Activated T-cell treated with anti-CD3 and anti-CD28 coated beads, Interleukin-2, amount 50 U/mL, for 72 hours (primary cell): ENCODE measurements at regions not wholly inside any gene's neighbourhood (a gene's known extent, or its start where the extent isn't known, plus 50 kb on each side); places are given as distances from the start of the nearest gene placed in this dataset.

Source experiments
- ATAC-seq, 2 donors: fragments of 150-1000 bp; cut with Tn5 transposase; replicated peaks in 1 of 2; 2 replicates each; pipeline ENCODE4 v1.10.0; 2021; ENCODE audit warnings: moderate library complexity in 2 of 2, mild to moderate bottlenecking in 1 of 2
- DNase-seq, 2 donors: peaks; one replicate each; pipeline ENCODE4 v3.0.0; 2021 to 2022; ENCODE audit warnings: mixed read lengths in 1 of 2
- H3K27ac Mint-ChIP-seq: one replicate; pipeline ENCODE4 v1.8.0; 2022; ENCODE audit warnings: mild to moderate bottlenecking, moderate library complexity, mixed read lengths
- H3K27me3 Mint-ChIP-seq: one replicate; pipeline ENCODE4 v1.8.0; 2022; ENCODE audit warnings: low read depth, mixed read lengths
- H3K36me3 Mint-ChIP-seq, 2 donors: one replicate each; pipeline ENCODE4 v1.8.0; 2022; ENCODE audit warnings: mixed read lengths in 2 of 2, mild to moderate bottlenecking in 1 of 2; ENCODE audit not compliant: insufficient read depth in 2 of 2
- H3K4me1 Mint-ChIP-seq: one replicate; pipeline ENCODE4 v1.8.0; 2022; ENCODE audit warnings: low read depth, mixed read lengths
- H3K4me3 Mint-ChIP-seq, 2 donors: one replicate each; pipeline ENCODE4 v1.8.0; 2022; ENCODE audit warnings: mild to moderate bottlenecking in 2 of 2, mixed read lengths in 2 of 2, moderate library complexity in 2 of 2
- H3K9me3 Mint-ChIP-seq, 2 donors: one replicate each; pipeline ENCODE4 v1.8.0; 2022; ENCODE audit warnings: mixed read lengths in 2 of 2

GRCh38 chr11:128209138-128209435 lies 378.3 kb downstream of the ETS1 start:
- DNase-seq (no peak), ATAC-seq (no peak)
- Mint-ChIP-seq H3K9me3 (peaks cover 10% of the 10 kb centered on the region in 2 donors), H3K36me3 (peaks cover 10 to 14% of the 10 kb centered on the region in 2 donors), H3K27me3 (no peaks in the 10 kb centered on the region), H3K27ac (no peak overlapping the region), H3K4me1 (peaks cover 35% of the 10 kb centered on the region), H3K4me3 (no peak overlapping the region)

GRCh38 chr11:128208329-128209137 lies 378.8 kb downstream of the ETS1 start:
- Mint-ChIP-seq H3K36me3 (peaks cover 8 to 10% of the 10 kb centered on the region in 2 donors), H3K27ac (peak overlapping the region; percentile 26), H3K27me3 (no peaks in the 10 kb centered on the region), H3K9me3 (peaks cover 7 to 8% of the 10 kb centered on the region in 2 donors), H3K4me3 (peak overlapping the region in 1 of 2 donors; percentile 21), H3K4me1 (peaks cover 35% of the 10 kb centered on the region)
- DNase-seq: no peak
- ATAC-seq: peak; percentile 85 to 88

- no peaks in the 10 kb centered on the region for H3K27me3 Mint-ChIP-seq
- H3K36me3 Mint-ChIP-seq: peaks cover 5 to 8% of the 10 kb centered on the region in 2 donors
- H3K4me1 Mint-ChIP-seq: peaks cover 35% of the 10 kb centered on the region
- peaks cover 7 to 8% of the 10 kb centered on the region in 2 donors for H3K9me3 Mint-ChIP-seq
- H3K4me3 Mint-ChIP-seq: peak overlapping the region in 1 of 2 donors; percentile 1
- ATAC-seq (peak in 1 of 2 donors; percentile 50), DNase-seq (no peak)
- H3K27ac Mint-ChIP-seq: no peak overlapping the region
Measured at GRCh38 chr11:128207861-128208321, 379.5 kb downstream of the ETS1 start.

DNA sequence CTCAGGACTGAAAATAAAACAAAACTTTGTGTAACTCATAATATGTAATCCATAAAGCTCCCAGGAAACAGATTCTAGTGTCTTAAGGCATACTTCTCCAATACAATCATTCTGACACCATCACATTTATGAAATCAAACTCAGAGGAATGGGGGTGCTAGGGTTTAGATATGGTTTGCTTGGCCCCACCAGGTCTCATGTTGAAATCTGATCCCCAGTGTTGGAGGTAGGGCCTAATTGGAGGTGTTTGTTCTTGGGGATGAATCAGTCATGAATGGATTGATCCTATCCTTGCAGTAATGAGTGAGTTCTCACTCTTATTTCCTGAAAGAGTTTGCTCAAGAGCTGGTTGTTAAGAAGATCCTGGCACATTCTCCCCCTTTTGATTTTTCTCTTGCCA lies 380.9 kb downstream of the ETS1 start:
- H3K9me3 Mint-ChIP-seq: peaks cover 7 to 8% of the 10 kb centered on the region in 2 donors
- no peak overlapping the region for H3K4me3 Mint-ChIP-seq
- H3K36me3 Mint-ChIP-seq: peaks cover 5 to 8% of the 10 kb centered on the region in 2 donors
- DNase-seq (no peak), ATAC-seq (no peak)
- H3K4me1 Mint-ChIP-seq: peaks cover 46% of the 10 kb centered on the region
- no peak overlapping the region for H3K27ac Mint-ChIP-seq
- no peaks in the 10 kb centered on the region for H3K27me3 Mint-ChIP-seq

DNA sequence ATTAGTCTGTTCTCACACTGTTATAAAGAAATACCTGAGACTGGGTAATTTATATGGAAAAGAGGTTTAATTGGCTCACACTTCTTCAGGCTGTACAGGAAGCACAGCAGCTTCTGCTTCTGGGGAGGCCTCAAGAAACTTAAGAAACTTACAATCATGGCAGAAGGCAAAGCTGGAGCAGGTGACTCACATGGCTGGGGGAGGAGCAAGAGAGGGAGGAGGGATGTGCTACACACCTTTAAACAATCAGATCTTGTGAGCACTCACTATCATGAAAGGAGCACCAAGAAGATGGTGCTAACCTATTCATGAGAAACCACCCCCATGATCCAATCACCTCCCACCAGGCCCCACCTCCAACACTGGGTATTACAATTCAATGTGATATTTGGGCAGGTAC lies 381.6 kb downstream of the ETS1 start:
- Mint-ChIP-seq H3K27me3 (no peaks in the 10 kb centered on the region), H3K4me1 (peaks cover 48% of the 10 kb centered on the region), H3K9me3 (peaks cover 7 to 8% of the 10 kb centered on the region in 2 donors), H3K27ac (no peak overlapping the region), H3K4me3 (no peak overlapping the region), H3K36me3 (peaks cover 5 to 8% of the 10 kb centered on the region in 2 donors)
- no peak for DNase-seq
- ATAC-seq: no peak

GRCh38 chr11:128204898-128205297 lies 382.5 kb downstream of the ETS1 start:
- ATAC-seq (no peak), DNase-seq (no peak)
- Mint-ChIP-seq H3K36me3 (peaks cover 5 to 8% of the 10 kb centered on the region in 2 donors), H3K4me3 (no peak overlapping the region), H3K4me1 (peaks cover 49% of the 10 kb centered on the region), H3K27me3 (no peaks in the 10 kb centered on the region), H3K9me3 (peaks cover 7 to 8% of the 10 kb centered on the region in 2 donors), H3K27ac (no peak overlapping the region)

DNA sequence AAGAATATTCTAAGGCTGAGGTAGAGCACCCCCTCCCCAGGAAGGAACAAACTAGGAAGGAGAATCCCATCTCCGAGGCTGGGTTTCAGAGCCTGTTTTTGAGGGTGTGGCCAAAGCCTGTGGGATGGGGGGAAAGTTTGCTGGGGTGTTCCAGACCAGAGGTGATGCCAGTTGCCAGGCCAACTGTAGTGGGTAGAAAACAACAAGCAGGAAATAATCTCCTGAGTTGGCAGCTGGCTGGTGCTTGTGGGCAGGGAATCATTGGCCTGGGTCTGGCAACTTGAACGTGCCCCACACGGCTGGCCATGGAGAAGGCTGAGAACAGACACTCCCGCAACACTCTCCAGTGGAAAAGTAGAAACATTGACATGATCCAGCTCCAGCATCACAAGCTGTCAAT lies 385.6 kb downstream of the ETS1 start:
- Mint-ChIP-seq H3K4me1 (peaks cover 42% of the 10 kb centered on the region), H3K27me3 (peaks cover 3% of the 10 kb centered on the region), H3K36me3 (peaks cover 3 to 5% of the 10 kb centered on the region in 2 donors), H3K4me3 (peak overlapping the region in 1 of 2 donors; percentile 50), H3K27ac (no peak overlapping the region), H3K9me3 (peaks cover 3 to 6% of the 10 kb centered on the region in 2 donors)
- ATAC-seq (no peak), DNase-seq (no peak)

DNA sequence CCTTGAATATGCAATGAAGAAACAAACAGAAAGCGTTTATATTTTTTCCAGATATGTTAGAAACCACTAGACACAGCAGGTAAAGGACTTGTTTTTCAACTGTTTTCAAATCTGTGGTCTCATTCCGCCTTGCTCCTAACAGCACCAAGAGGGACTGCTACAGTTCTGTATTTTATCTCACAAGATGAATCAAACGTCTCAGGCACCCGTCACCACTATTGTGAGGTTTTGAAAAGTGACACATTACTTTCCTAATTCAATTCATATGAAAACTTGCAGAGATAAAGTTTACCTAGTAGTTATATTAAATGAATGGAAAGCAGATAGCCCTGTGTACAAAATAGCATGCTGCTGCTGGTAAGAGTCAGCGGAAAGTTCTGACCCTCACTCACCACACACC lies 386.3 kb downstream of the ETS1 start:
- DNase-seq: peak; percentile 39 to 43
- Mint-ChIP-seq H3K4me3 (peak overlapping the region in 1 of 2 donors; percentile 47), H3K36me3 (peaks cover under 1 to 2% of the 10 kb centered on the region in 2 donors)

GRCh38 chr11:128200467-128200866 lies 386.9 kb downstream of the ETS1 start:
- peak overlapping the region in 1 of 2 donors; percentile 47 for H3K4me3 Mint-ChIP-seq
- no peaks in the 10 kb centered on the region for H3K9me3 Mint-ChIP-seq
- ATAC-seq (no peak), DNase-seq (no peak)
- peaks cover 5% of the 10 kb centered on the region for H3K27me3 Mint-ChIP-seq
- H3K36me3 Mint-ChIP-seq: no peaks in the 10 kb centered on the region
- peaks cover 47% of the 10 kb centered on the region for H3K4me1 Mint-ChIP-seq
- no peak overlapping the region for H3K27ac Mint-ChIP-seq

More for the DNA sequence above, 386.3 kb downstream of the ETS1 start:
- Mint-ChIP-seq H3K4me1 (peaks cover 47% of the 10 kb centered on the region), H3K27me3 (peaks cover 5% of the 10 kb centered on the region), H3K27ac (no peak overlapping the region), H3K9me3 (peaks cover under 1 to 2% of the 10 kb centered on the region in 2 donors)
- ATAC-seq: peak; percentile 93 to 94

DNA sequence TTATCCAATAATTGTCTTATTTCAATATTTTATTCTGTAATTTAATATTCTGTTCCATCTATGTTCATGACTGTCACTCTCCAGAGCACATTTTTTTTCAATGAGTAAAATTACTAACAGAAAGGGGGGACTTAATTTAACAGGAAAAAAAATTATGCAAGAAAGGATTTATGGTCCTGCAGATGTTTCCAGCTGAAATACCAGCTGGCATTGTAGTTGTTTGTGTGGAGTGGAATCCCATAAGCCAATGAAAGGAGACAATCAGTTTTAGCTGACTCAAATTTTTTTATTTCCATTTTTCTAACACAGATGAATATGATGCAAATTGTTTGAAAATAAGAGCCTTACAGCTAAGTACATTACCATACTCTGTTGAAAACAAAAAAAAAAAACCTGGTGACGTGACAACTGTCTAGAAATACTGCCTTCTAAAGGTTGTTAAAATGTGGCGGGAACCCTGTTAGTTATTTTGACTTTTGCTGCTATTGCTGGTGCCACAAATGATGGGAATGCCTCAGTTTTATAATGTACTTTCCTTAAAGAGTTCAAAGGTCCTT lies 389.1 kb downstream of the ETS1 start:
- peaks cover 68% of the 10 kb centered on the region for H3K4me1 Mint-ChIP-seq
- peaks cover 5% of the 10 kb centered on the region for H3K27me3 Mint-ChIP-seq
- H3K36me3 Mint-ChIP-seq: no peaks in the 10 kb centered on the region
- DNase-seq: no peak
- H3K4me3 Mint-ChIP-seq: no peak overlapping the region
- no peak overlapping the region for H3K27ac Mint-ChIP-seq
- H3K9me3 Mint-ChIP-seq: no peaks in the 10 kb centered on the region
- no peak for ATAC-seq

- Mint-ChIP-seq H3K9me3 (no peaks in the 10 kb centered on the region), H3K36me3 (no peaks in the 10 kb centered on the region), H3K4me1 (peaks cover 61% of the 10 kb centered on the region), H3K27me3 (peaks cover 5% of the 10 kb centered on the region), H3K4me3 (peak overlapping the region in 1 of 2 donors; percentile 34), H3K27ac (no peak overlapping the region)
- peak in 1 of 2 donors; percentile 6 for ATAC-seq
- no peak for DNase-seq
Measured at GRCh38 chr11:128196235-128196634, 391.1 kb downstream of the ETS1 start.

- ATAC-seq (peak; percentile 40 to 49), DNase-seq (no peak)
- Mint-ChIP-seq H3K9me3 (no peaks in the 10 kb centered on the region), H3K27ac (no peak overlapping the region), H3K27me3 (peaks cover 5% of the 10 kb centered on the region), H3K4me1 (peaks cover 58% of the 10 kb centered on the region), H3K36me3 (no peaks in the 10 kb centered on the region), H3K4me3 (peak overlapping the region; percentile 27 to 47)
Measured at GRCh38 chr11:128195756-128196155, 391.6 kb downstream of the ETS1 start.

- ATAC-seq: peak; percentile 68 to 82
Measured at GRCh38 chr11:128195057-128195751, 392.2 kb downstream of the ETS1 start.

More at GRCh38 chr11:128195057-128195751, 392.2 kb downstream of the ETS1 start:
- Mint-ChIP-seq H3K27me3 (peaks cover 5% of the 10 kb centered on the region), H3K36me3 (no peaks in the 10 kb centered on the region), H3K4me3 (peak overlapping the region; percentile 35 to 53), H3K9me3 (no peaks in the 10 kb centered on the region), H3K4me1 (peaks cover 58% of the 10 kb centered on the region), H3K27ac (peak overlapping the region; percentile 13)
- DNase-seq: peak; percentile 33 to 36
